PC-9 (cell line): ENCODE measurements at regions not wholly inside any gene's neighbourhood (a gene's known extent, or its start where the extent isn't known, plus 50 kb on each side); places are given as distances from the start of the nearest gene placed in this dataset.

Experiments used
- CTCF ChIP-seq: fragments of 200-600 bp; sonication (generic); conservative IDR thresholded peaks from 2 replicates; pipeline ENCODE4 v1.6.1; 2017; ENCODE audit warnings: mixed run types, antibody characterized with exemption, mild to moderate bottlenecking, moderate library complexity
- EZH2 ChIP-seq: fragments of 200-600 bp; sonication (generic); IDR thresholded peaks from 2 replicates; pipeline ENCODE4 v1.8.0; 2017; ENCODE audit warnings: antibody characterized with exemption, low read depth

- TF ChIP-seq CTCF (no peak), EZH2 (no peak)
Observed at GRCh38 chr3:27571345-27571744, 87.2 kb upstream of the SLC4A7 start.
